Thyroid gland (tissue), 4 donors: ENCODE measurements at regions not wholly inside any gene's neighbourhood (a gene's known extent, or its start where the extent isn't known, plus 50 kb on each side); places are given as distances from the start of the nearest gene placed in this dataset.

Experiments
- CTCF ChIP-seq, 6 experiments: fragments of 200-600 bp in 3 of 6; fragments of 450-650 bp in 3 of 6; sonication (generic) in 3 of 6; IDR thresholded peaks; one replicate each; pipeline ENCODE4 v1.5.1; 2016 to 2019; ENCODE audit warnings: antibody characterized with exemption in 6 of 6, mild to moderate bottlenecking in 2 of 6, inconsistent platforms in 1 of 6, moderate library complexity in 1 of 6
- POLR2A ChIP-seq, 2 donors: fragments of 450-650 bp; IDR thresholded peaks; one replicate each; pipeline ENCODE4 v1.6.1; 2017; ENCODE audit warnings: antibody characterized with exemption in 2 of 2, mild to moderate bottlenecking in 2 of 2, moderate library complexity in 1 of 2

- TF ChIP-seq CTCF (IDR thresholded peaks at IDR 0.05) (no peak), POLR2A (IDR thresholded peaks at IDR 0.05) (no peak)
Measured at GRCh38 chr5:58401701-58402100, 58.2 kb downstream of the PLK2 start.
